Esophagus squamous epithelium (tissue), 5 donors: ENCODE measurements at regions not wholly inside any gene's neighbourhood (a gene's known extent, or its start where the extent isn't known, plus 50 kb on each side); places are given as distances from the start of the nearest gene placed in this dataset.

Source experiments
- DNase-seq: peaks from one replicate; lab custom pipeline; 2025; lab: John Stamatoyannopoulos, UW
- H3K27ac ChIP-seq, 4 donors: fragments of 200-600 bp; sonication (generic); one replicate each; pipeline ENCODE4 v1.5.1; 2016 to 2019; ENCODE audit warnings: mild to moderate bottlenecking in 1 of 4
- H3K27me3 ChIP-seq, 4 donors: fragments of 200-600 bp; sonication (generic); 1 replicate in 3 of 4; 2 replicates in 1 of 4; pipeline versions ENCODE4 v1.5.1 to v1.6.0; 2017 to 2021; ENCODE audit warnings: antibody characterized with exemption in 1 of 4
- H3K36me3 ChIP-seq, 3 donors: fragments of 200-600 bp; sonication (generic); one replicate each; pipeline ENCODE4 v1.5.1; 2016 to 2019
- H3K4me1 ChIP-seq, 3 donors: fragments of 200-600 bp; sonication (generic); one replicate each; pipeline ENCODE4 v1.5.1; 2017 to 2019
- H3K4me3 ChIP-seq, 4 donors: fragments of 200-600 bp; sonication (generic); 1 replicate in 3 of 4; 2 replicates in 1 of 4; pipeline ENCODE4 v1.5.1; 2016 to 2019; ENCODE audit warnings: mild to moderate bottlenecking in 2 of 4, moderate library complexity in 1 of 4
- H3K9me3 ChIP-seq, 3 donors: fragments of 200-600 bp; sonication (generic); one replicate each; pipeline ENCODE4 v1.5.1; 2016 to 2019
- POLR2A ChIP-seq, 4 donors: fragments of 450-650 bp; IDR thresholded peaks; one replicate each; pipeline ENCODE4 v1.6.1; 2017; ENCODE audit warnings: antibody characterized with exemption in 4 of 4, mild to moderate bottlenecking in 4 of 4, moderate library complexity in 3 of 4
- WGBS, 2 donors: methylation state at CpG; one replicate each; pipeline ENCODE4 v1.1.5; 2018; 5-methylcytosine and 5-hydroxymethylcytosine counted together
- intact Hi-C: fragments of 100-400 bp; cut with DNase I; formaldehyde crosslinking; loops from one replicate; pipeline ENCODE4 v1.15.0; 2022
- TF ChIP-seq, protein P1 (sequence below), 6 experiments: fragments of 450-650 bp in 4 of 6; fragments of 200-600 bp in 2 of 6; sonication (generic) in 2 of 6; IDR thresholded peaks; one replicate each; pipeline ENCODE4 v1.5.1; 2016 to 2019; ENCODE audit warnings: antibody characterized with exemption in 6 of 6, mild to moderate bottlenecking in 4 of 6, moderate library complexity in 4 of 6
- donor health status: DM: yes; HTN: yes; CAD: no.

DNA sequence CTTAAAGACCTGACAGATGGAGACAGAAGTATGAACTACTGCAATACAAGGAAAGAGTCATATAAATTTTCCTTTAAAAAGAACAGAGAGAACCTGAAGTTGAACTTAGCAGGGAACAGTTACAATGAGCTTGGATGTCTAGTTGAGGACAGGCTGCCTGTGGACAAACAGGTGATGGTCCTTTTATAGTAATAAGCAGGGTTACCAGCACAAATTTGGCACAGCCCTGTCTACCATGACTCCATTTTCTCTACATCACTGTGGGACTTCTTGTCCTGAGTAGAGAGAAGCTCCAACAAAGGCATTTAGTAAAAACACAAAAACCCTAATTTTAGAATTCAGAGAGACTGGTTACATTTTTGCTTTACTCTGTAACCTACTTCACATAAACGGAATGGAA, 448.1 kb downstream of the PLCL1 start:
- 60 to 65% methylated on average over 1 of the region's 1 CpG for WGBS, 2 donors
- H3K27me3 ChIP-seq = no peaks in the 10 kb centered on the region
- H3K4me3 ChIP-seq = no peak overlapping the region
- no peaks in the 10 kb centered on the region for H3K4me1 ChIP-seq
- no peaks in the 10 kb centered on the region for H3K9me3 ChIP-seq
- intact Hi-C loops = no loop called here
- DNase-seq = no peak
- TF ChIP-seq POLR2A (IDR thresholded peaks at IDR 0.05) = no peak
- TF ChIP-seq, protein P1, sequence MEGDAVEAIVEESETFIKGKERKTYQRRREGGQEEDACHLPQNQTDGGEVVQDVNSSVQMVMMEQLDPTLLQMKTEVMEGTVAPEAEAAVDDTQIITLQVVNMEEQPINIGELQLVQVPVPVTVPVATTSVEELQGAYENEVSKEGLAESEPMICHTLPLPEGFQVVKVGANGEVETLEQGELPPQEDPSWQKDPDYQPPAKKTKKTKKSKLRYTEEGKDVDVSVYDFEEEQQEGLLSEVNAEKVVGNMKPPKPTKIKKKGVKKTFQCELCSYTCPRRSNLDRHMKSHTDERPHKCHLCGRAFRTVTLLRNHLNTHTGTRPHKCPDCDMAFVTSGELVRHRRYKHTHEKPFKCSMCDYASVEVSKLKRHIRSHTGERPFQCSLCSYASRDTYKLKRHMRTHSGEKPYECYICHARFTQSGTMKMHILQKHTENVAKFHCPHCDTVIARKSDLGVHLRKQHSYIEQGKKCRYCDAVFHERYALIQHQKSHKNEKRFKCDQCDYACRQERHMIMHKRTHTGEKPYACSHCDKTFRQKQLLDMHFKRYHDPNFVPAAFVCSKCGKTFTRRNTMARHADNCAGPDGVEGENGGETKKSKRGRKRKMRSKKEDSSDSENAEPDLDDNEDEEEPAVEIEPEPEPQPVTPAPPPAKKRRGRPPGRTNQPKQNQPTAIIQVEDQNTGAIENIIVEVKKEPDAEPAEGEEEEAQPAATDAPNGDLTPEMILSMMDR (IDR thresholded peaks at IDR 0.05) = no peak
- no peaks in the 10 kb centered on the region for H3K36me3 ChIP-seq
- no peak overlapping the region for H3K27ac ChIP-seq

DNA sequence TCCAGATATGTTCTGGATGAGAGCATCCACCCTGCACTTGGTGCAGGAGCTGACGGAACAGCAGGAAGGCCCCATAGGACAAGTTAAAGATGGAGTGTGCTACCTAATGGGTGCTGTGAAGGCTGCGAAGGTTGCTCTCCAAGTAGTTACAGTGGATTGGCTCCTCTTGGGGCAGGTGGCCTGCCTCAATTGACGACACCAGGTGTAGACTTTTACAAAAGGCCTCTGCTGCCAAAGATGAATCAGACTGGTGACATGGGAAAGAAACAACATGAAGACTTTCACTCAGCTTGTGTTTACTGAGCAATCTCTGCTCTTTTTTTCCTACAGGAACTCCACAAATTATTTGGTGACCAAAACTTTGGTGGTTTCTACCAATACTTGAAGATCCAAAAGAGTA, 437.7 kb downstream of the PLCL1 start:
- intact Hi-C loops = no loop called here

DNA sequence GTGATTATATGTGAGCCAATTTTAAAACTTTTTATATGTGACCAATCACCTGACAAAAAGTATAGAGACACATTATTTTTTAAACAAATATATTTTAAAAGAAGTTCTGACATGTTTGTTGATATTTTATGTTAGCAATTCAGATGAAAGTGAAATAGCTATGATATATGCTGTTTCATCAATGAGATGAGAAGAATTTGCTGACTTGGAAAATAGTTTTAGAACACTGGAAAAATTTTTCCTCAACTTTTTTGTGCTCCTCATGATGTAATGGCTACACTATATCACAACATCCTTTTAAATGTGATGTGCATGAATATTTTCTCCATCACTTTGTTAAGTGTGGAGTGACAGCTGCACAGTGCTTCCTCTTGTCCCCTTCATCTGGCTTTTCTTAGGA, 434.0 kb downstream of the PLCL1 start:
- DNase-seq = no peak
- no peaks in the 10 kb centered on the region for H3K27me3 ChIP-seq
- H3K36me3 ChIP-seq = no peaks in the 10 kb centered on the region
- H3K4me1 ChIP-seq = no peaks in the 10 kb centered on the region
- no peak overlapping the region for H3K27ac ChIP-seq
- no peaks in the 10 kb centered on the region for H3K9me3 ChIP-seq
- no peak overlapping the region for H3K4me3 ChIP-seq
- no peak for TF ChIP-seq POLR2A (IDR thresholded peaks at IDR 0.05)
- TF ChIP-seq, protein P1 (IDR thresholded peaks at IDR 0.05) = no peak
- intact Hi-C loops = no loop called here

More for the DNA sequence above, 437.7 kb downstream of the PLCL1 start:
- no peaks in the 10 kb centered on the region for H3K36me3 ChIP-seq
- no peak overlapping the region for H3K4me3 ChIP-seq
- no peaks in the 10 kb centered on the region for H3K27me3 ChIP-seq
- no peak overlapping the region for H3K27ac ChIP-seq
- no peaks in the 10 kb centered on the region for H3K4me1 ChIP-seq
- no peak for DNase-seq
- no peak for TF ChIP-seq POLR2A (IDR thresholded peaks at IDR 0.05)
- TF ChIP-seq, protein P1 (IDR thresholded peaks at IDR 0.05) = no peak
- no peaks in the 10 kb centered on the region for H3K9me3 ChIP-seq
- 70 to 75% methylated on average over 3 of the region's 3 CpGs for WGBS, 2 donors

DNA sequence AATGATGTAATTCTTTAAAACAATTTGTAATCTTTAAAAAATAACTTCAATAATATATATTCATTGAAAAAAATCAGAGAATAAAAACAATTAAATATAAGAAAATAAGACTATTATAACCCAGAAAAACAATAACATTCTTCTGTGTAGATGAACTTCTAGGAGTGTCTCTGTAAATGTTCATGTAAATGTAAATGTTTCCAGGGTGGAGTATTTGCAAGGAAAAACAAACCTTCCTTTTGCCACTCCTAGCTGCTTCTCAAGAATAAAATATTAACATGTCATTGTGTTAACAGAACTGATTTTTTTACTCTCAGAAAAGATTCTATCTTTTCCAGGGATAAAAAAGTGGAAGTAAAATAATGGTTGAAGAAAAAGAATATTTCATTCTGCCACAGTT, 431.9 kb downstream of the PLCL1 start:
- no peak overlapping the region for H3K4me3 ChIP-seq
- no peaks in the 10 kb centered on the region for H3K27me3 ChIP-seq
- no peaks in the 10 kb centered on the region for H3K36me3 ChIP-seq
- TF ChIP-seq, protein P1 (IDR thresholded peaks at IDR 0.05) = no peak
- TF ChIP-seq POLR2A (IDR thresholded peaks at IDR 0.05) = no peak
- no peaks in the 10 kb centered on the region for H3K4me1 ChIP-seq
- H3K9me3 ChIP-seq = no peaks in the 10 kb centered on the region
- DNase-seq = no peak
- H3K27ac ChIP-seq = no peak overlapping the region
- intact Hi-C loops = no loop called here

DNA sequence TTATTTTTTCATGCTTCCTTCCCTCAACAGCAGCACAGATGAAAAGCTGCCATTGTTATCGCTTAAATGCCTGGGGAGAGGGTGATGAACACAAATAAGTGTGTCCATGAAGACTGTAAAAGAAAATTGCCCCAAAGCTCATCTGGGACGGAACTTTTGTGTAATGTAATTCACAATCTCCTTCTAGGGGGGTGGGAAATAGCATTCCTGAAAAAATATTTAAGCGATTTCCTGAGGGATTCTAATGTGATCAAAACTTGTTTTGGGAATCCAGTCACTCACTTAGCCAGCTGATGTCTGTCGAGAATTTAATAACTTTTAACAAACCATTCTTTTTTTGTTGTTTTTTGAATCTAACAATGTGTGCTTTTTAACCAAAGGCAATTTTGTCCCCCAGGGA, 427.9 kb downstream of the PLCL1 start:
- Histone ChIP-seq H3K36me3 (no peaks in the 10 kb centered on the region), H3K4me3 (no peak overlapping the region), H3K27ac (no peak overlapping the region), H3K9me3 (no peaks in the 10 kb centered on the region), H3K27me3 (no peaks in the 10 kb centered on the region), H3K4me1 (no peaks in the 10 kb centered on the region)
- intact Hi-C loops = no loop called here
- 68 to 70% methylated on average over 4 of the region's 4 CpGs for WGBS, 2 donors
- DNase-seq = no peak
- no peak for TF ChIP-seq POLR2A (IDR thresholded peaks at IDR 0.05)
- TF ChIP-seq, protein P1 (IDR thresholded peaks at IDR 0.05) = no peak
